ENCODE measurements at regions not wholly inside any gene's neighbourhood (a gene's known extent, or its start where the extent isn't known, plus 50 kb on each side); places are given as distances from the start of the nearest gene placed in this dataset.

- TF ChIP-seq, protein P1, sequence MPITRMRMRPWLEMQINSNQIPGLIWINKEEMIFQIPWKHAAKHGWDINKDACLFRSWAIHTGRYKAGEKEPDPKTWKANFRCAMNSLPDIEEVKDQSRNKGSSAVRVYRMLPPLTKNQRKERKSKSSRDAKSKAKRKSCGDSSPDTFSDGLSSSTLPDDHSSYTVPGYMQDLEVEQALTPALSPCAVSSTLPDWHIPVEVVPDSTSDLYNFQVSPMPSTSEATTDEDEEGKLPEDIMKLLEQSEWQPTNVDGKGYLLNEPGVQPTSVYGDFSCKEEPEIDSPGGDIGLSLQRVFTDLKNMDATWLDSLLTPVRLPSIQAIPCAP (CRISPR knock-in tag; IDR thresholded peaks at IDR 0.05; ENCODE audit: low read depth): no peak
- TF ChIP-seq HNF4A (CRISPR knock-in tag; IDR thresholded peaks at IDR 0.05) (peak; percentile 29; the same call in 1 of the 2 replicates), HMG20B (CRISPR knock-in tag; conservative IDR thresholded peaks at IDR 0.05) (no peak), ZNF776 (CRISPR knock-in tag; IDR thresholded peaks at IDR 0.05) (no peak), ZNF552 (CRISPR knock-in tag; IDR thresholded peaks at IDR 0.05; ENCODE audit: borderline replicate concordance) (no peak), MAFF (IDR thresholded peaks at IDR 0.05; ENCODE audit: low read depth, low read length) (no peak)
- ATAC-seq: no peak; the same call in 2 of the 3 replicates
- in situ Hi-C loops (cut with HindIII; ENCODE audit: extremely low pct_ligation_motif_present, low pct_unique_long_range_greater_than_20kb): no loop called here
- intact Hi-C loops (cut with micrococcal nuclease; ENCODE audit: unreplicated experiment): no loop called here
- peaks cover 23% of the 10 kb centered on the region for H3K4me1 ChIP-seq (ENCODE audit: insufficient read depth, low read length)
- no peaks in the 10 kb centered on the region for H3K9me3 ChIP-seq (ENCODE audit: low read length)
- no peak overlapping the region for H3K27ac ChIP-seq (ENCODE audit: extremely low read length, insufficient read depth, low read length)
- H3K79me2 ChIP-seq (ENCODE audit: insufficient read depth, low read length): no peaks in the 10 kb centered on the region
- no peak overlapping the region for H3K9ac ChIP-seq (ENCODE audit: insufficient read depth, low read depth, low read length)
- peak; percentile 28 for DNase-seq (ENCODE audit: low spot score)
- H3K4me2 ChIP-seq (ENCODE audit: low read depth, low read length): peak overlapping the region; percentile 39; the same call in 1 of the 2 replicates
- no TSS peak for BruUV-seq (replicated peaks)
- H3K4me3 ChIP-seq (replicated peaks in 1 of 3; ENCODE audit: insufficient read depth in 1 of 3, low read depth in 2 of 3, low read length in 3 of 3): no peak overlapping the region
- CTCF ChIA-PET (ENCODE audit: low intra/inter-chr PET ratio, low total read pairs): no interaction called here
- POLR2A ChIA-PET: no interaction called here
- H4K20me1 ChIP-seq (ENCODE audit: insufficient read depth, low read length): no peaks in the 10 kb centered on the region
- FAIRE-seq: no peak
- H2AFZ ChIP-seq (ENCODE audit: low read length): no peak overlapping the region
- WGBS (ENCODE audit: low lambda C conversion rate): 6% methylated on average over 5 of the region's 5 CpGs
- H3K27me3 ChIP-seq (ENCODE audit: control insufficient read depth in 1 of 2, insufficient read depth in 2 of 2, low read length in 2 of 2): no peaks in the 10 kb centered on the region; a peak in 1 of 5 replicates
- H3K36me3 ChIP-seq (replicated peaks in 1 of 2; ENCODE audit: control insufficient read depth in 1 of 2, insufficient read depth in 2 of 2, low read length in 2 of 2): no peaks in the 10 kb centered on the region
Observed at GRCh38 chr2:23207871-23208270, 177.1 kb upstream of the KLHL29 start.

DNA sequence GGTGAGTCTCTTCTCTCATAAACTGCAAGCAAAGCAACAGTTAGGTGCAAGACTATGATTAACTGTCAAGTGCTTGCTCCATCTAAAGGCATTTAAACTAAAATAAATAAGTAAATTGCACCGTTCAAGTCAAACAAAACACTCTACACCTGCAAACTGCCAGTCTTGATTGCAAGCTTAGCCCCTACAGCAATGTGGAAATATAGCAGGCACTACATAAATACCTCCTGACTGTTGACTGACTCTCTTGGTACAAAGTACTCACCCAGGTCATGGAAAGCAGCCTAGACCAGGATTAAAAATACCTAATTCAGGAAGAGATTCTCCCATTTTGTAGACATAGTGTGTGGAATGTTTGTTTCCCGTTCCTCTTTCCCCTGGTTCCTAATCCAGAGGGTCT, 176.6 kb upstream of the KLHL29 start:
- H3K9ac ChIP-seq (ENCODE audit: insufficient read depth, low read depth, low read length): no peak overlapping the region
- no peak overlapping the region for H3K27ac ChIP-seq (ENCODE audit: extremely low read length, insufficient read depth, low read length)
- H3K9me3 ChIP-seq (ENCODE audit: low read length): no peaks in the 10 kb centered on the region
- H3K79me2 ChIP-seq (ENCODE audit: insufficient read depth, low read length): no peaks in the 10 kb centered on the region
- no TSS peak for BruUV-seq (replicated peaks)
- no peak overlapping the region for H3K4me3 ChIP-seq (replicated peaks in 1 of 3; ENCODE audit: insufficient read depth in 1 of 3, low read depth in 2 of 3, low read length in 3 of 3)
- no peaks in the 10 kb centered on the region; a peak in 1 of 5 replicates for H3K27me3 ChIP-seq (ENCODE audit: control insufficient read depth in 1 of 2, insufficient read depth in 2 of 2, low read length in 2 of 2)
- ChIA-PET POLR2A (no interaction called here), CTCF (ENCODE audit: low intra/inter-chr PET ratio, low total read pairs) (no interaction called here)
- intact Hi-C loops (cut with micrococcal nuclease; ENCODE audit: unreplicated experiment) (no loop called here), in situ Hi-C loops (cut with HindIII; ENCODE audit: extremely low pct_ligation_motif_present, low pct_unique_long_range_greater_than_20kb) (no loop called here)
- H3K4me1 ChIP-seq (ENCODE audit: insufficient read depth, low read length): peaks cover 23% of the 10 kb centered on the region
- H2AFZ ChIP-seq (ENCODE audit: low read length): no peak overlapping the region
- DNase-seq (ENCODE audit: low spot score): peak; percentile 16
- FAIRE-seq: no peak
- H3K36me3 ChIP-seq (replicated peaks in 1 of 2; ENCODE audit: control insufficient read depth in 1 of 2, insufficient read depth in 2 of 2, low read length in 2 of 2): no peaks in the 10 kb centered on the region
- H3K4me2 ChIP-seq (ENCODE audit: low read depth, low read length): peak overlapping the region; percentile 39
- peak; percentile 81 for ATAC-seq
- no peaks in the 10 kb centered on the region for H4K20me1 ChIP-seq (ENCODE audit: insufficient read depth, low read length)
- WGBS (ENCODE audit: low lambda C conversion rate): 3% methylated on average over 2 of the region's 2 CpGs
- TF ChIP-seq, protein P2, sequence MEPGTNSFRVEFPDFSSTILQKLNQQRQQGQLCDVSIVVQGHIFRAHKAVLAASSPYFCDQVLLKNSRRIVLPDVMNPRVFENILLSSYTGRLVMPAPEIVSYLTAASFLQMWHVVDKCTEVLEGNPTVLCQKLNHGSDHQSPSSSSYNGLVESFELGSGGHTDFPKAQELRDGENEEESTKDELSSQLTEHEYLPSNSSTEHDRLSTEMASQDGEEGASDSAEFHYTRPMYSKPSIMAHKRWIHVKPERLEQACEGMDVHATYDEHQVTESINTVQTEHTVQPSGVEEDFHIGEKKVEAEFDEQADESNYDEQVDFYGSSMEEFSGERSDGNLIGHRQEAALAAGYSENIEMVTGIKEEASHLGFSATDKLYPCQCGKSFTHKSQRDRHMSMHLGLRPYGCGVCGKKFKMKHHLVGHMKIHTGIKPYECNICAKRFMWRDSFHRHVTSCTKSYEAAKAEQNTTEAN (CRISPR knock-in tag; conservative IDR thresholded peaks at IDR 0.05): 0 out of 2 replicates have a peak, but pooled peaks have one; percentile 13
- no peak for TF ChIP-seq ZNF616 (CRISPR knock-in tag; IDR thresholded peaks at IDR 0.05; ENCODE audit: low read depth)
- TF ChIP-seq ZBTB3 (CRISPR knock-in tag; IDR thresholded peaks at IDR 0.05; ENCODE audit: borderline replicate concordance, low read depth): no peak
- TF ChIP-seq ZNF3 (CRISPR knock-in tag; IDR thresholded peaks at IDR 0.05): 0 out of 2 replicates have a peak, but pooled peaks have one; percentile 45
- TF ChIP-seq, protein P3, sequence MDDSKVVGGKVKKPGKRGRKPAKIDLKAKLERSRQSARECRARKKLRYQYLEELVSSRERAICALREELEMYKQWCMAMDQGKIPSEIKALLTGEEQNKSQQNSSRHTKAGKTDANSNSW (CRISPR knock-in tag; IDR thresholded peaks at IDR 0.05; ENCODE audit: borderline replicate concordance): no peak
- no peak for TF ChIP-seq EP300 (IDR thresholded peaks at IDR 0.05; ENCODE audit: low read depth in 2 of 2, low read length in 2 of 2)
- no peak for TF ChIP-seq EP300 (CRISPR knock-in tag; IDR thresholded peaks at IDR 0.05; ENCODE audit: borderline replicate concordance)
- no peak for TF ChIP-seq CREM (IDR thresholded peaks at IDR 0.05)
- TF ChIP-seq CREM (CRISPR knock-in tag; IDR thresholded peaks at IDR 0.05): no peak
- TF ChIP-seq IRX3 (CRISPR knock-in tag; IDR thresholded peaks at IDR 0.05; ENCODE audit: borderline replicate concordance, low read depth): no peak
- 0 out of 2 replicates have a peak, but pooled peaks have one; percentile 40 for TF ChIP-seq ZNF317 (CRISPR knock-in tag; IDR thresholded peaks at IDR 0.05)
- no peak for TF ChIP-seq ZNF33B (CRISPR knock-in tag; IDR thresholded peaks at IDR 0.05)
- TF ChIP-seq CENPX (CRISPR knock-in tag; IDR thresholded peaks at IDR 0.05): no peak
- no peak for TF ChIP-seq ZNF235 (CRISPR knock-in tag; IDR thresholded peaks at IDR 0.05; ENCODE audit: borderline replicate concordance)

Data from HepG2 (cell line).